ENCODE measurements at regions not wholly inside any gene's neighbourhood (a gene's known extent, or its start where the extent isn't known, plus 50 kb on each side); places are given as distances from the start of the nearest gene placed in this dataset.
A peak's percentile ranks its signal among the peaks of the same experiment; 100 is the strongest.

- Histone ChIP-seq H3K36me3 (ENCODE audit: control insufficient read depth, insufficient read depth, low read length, severe bottlenecking) (no peaks in the 10 kb centered on the region), H3K9me3 (ENCODE audit: control insufficient read depth, low read length) (no peaks in the 10 kb centered on the region), H3K4me3 (ENCODE audit: low read length) (peak overlapping the region; percentile 60), H3K27me3 (replicated peaks; ENCODE audit: control insufficient read depth, insufficient read depth, low read length) (no peaks in the 10 kb centered on the region), H3K9ac (ENCODE audit: low read length) (peak overlapping the region; percentile 73), H3K4me1 (ENCODE audit: control insufficient read depth, insufficient read depth, low read length) (peaks cover 9% of the 10 kb centered on the region)
- peak; percentile 86 for DNase-seq (ENCODE audit: low read depth)
Measured at GRCh38 chr1:80217377-80217986, 1211.0 kb upstream of the ADGRL4 start.

- H3K4me1 ChIP-seq (ENCODE audit: control insufficient read depth, insufficient read depth, low read length) = peaks cover 9% of the 10 kb centered on the region
- H3K9me3 ChIP-seq (ENCODE audit: control insufficient read depth, low read length) = no peaks in the 10 kb centered on the region
- no peak overlapping the region for H3K4me3 ChIP-seq (ENCODE audit: low read length)
- no peaks in the 10 kb centered on the region for H3K36me3 ChIP-seq (ENCODE audit: control insufficient read depth, insufficient read depth, low read length, severe bottlenecking)
- H3K27me3 ChIP-seq (replicated peaks; ENCODE audit: control insufficient read depth, insufficient read depth, low read length) = no peaks in the 10 kb centered on the region
- DNase-seq (ENCODE audit: low read depth) = no peak
- H3K9ac ChIP-seq (ENCODE audit: low read length) = no peak overlapping the region
Measured at GRCh38 chr1:80214888-80215540, 1208.5 kb upstream of the ADGRL4 start.

GRCh38 chr1:80212948-80213347 lies 1206.4 kb upstream of the ADGRL4 start:
- H3K9me3 ChIP-seq (ENCODE audit: control insufficient read depth, low read length) = no peaks in the 10 kb centered on the region
- no peak for DNase-seq (ENCODE audit: low read depth)
- no peak overlapping the region for H3K4me3 ChIP-seq (ENCODE audit: low read length)
- no peaks in the 10 kb centered on the region for H3K27me3 ChIP-seq (replicated peaks; ENCODE audit: control insufficient read depth, insufficient read depth, low read length)
- H3K36me3 ChIP-seq (ENCODE audit: control insufficient read depth, insufficient read depth, low read length, severe bottlenecking) = no peaks in the 10 kb centered on the region
- no peak overlapping the region for H3K9ac ChIP-seq (ENCODE audit: low read length)
- peaks cover 5% of the 10 kb centered on the region for H3K4me1 ChIP-seq (ENCODE audit: control insufficient read depth, insufficient read depth, low read length)

- no peaks in the 10 kb centered on the region for H3K4me1 ChIP-seq (ENCODE audit: control insufficient read depth, insufficient read depth, low read length)
- H3K9me3 ChIP-seq (ENCODE audit: control insufficient read depth, low read length) = no peaks in the 10 kb centered on the region
- no peaks in the 10 kb centered on the region for H3K36me3 ChIP-seq (ENCODE audit: control insufficient read depth, insufficient read depth, low read length, severe bottlenecking)
- H3K9ac ChIP-seq (ENCODE audit: low read length) = no peak overlapping the region
- no peak overlapping the region for H3K4me3 ChIP-seq (ENCODE audit: low read length)
- DNase-seq (ENCODE audit: low read depth) = peak; percentile 63
- no peaks in the 10 kb centered on the region for H3K27me3 ChIP-seq (replicated peaks; ENCODE audit: control insufficient read depth, insufficient read depth, low read length)
Measured at GRCh38 chr1:80211691-80212380, 1205.3 kb upstream of the ADGRL4 start.

- no peaks in the 10 kb centered on the region for H3K27me3 ChIP-seq (replicated peaks; ENCODE audit: control insufficient read depth, insufficient read depth, low read length)
- no peaks in the 10 kb centered on the region for H3K36me3 ChIP-seq (ENCODE audit: control insufficient read depth, insufficient read depth, low read length, severe bottlenecking)
- no peak for DNase-seq (ENCODE audit: low read depth)
- no peak overlapping the region for H3K9ac ChIP-seq (ENCODE audit: low read length)
- no peaks in the 10 kb centered on the region for H3K9me3 ChIP-seq (ENCODE audit: control insufficient read depth, low read length)
- no peak overlapping the region for H3K4me3 ChIP-seq (ENCODE audit: low read length)
- no peaks in the 10 kb centered on the region for H3K4me1 ChIP-seq (ENCODE audit: control insufficient read depth, insufficient read depth, low read length)
Measured at GRCh38 chr1:80202118-80202517, 1195.6 kb upstream of the ADGRL4 start.

- no peak overlapping the region for H3K9ac ChIP-seq (ENCODE audit: low read length)
- H3K27me3 ChIP-seq (replicated peaks; ENCODE audit: control insufficient read depth, insufficient read depth, low read length) = no peaks in the 10 kb centered on the region
- DNase-seq (ENCODE audit: low read depth) = no peak
- no peaks in the 10 kb centered on the region for H3K4me1 ChIP-seq (ENCODE audit: control insufficient read depth, insufficient read depth, low read length)
- H3K36me3 ChIP-seq (ENCODE audit: control insufficient read depth, insufficient read depth, low read length, severe bottlenecking) = no peaks in the 10 kb centered on the region
- no peaks in the 10 kb centered on the region for H3K9me3 ChIP-seq (ENCODE audit: control insufficient read depth, low read length)
- H3K4me3 ChIP-seq (ENCODE audit: low read length) = no peak overlapping the region
Measured at GRCh38 chr1:80194221-80194620, 1187.7 kb upstream of the ADGRL4 start.

GRCh38 chr1:80181418-80181817 lies 1174.9 kb upstream of the ADGRL4 start:
- Histone ChIP-seq H3K4me3 (ENCODE audit: low read length) (no peak overlapping the region), H3K9me3 (ENCODE audit: control insufficient read depth, low read length) (peaks cover 6% of the 10 kb centered on the region), H3K27me3 (replicated peaks; ENCODE audit: control insufficient read depth, insufficient read depth, low read length) (no peaks in the 10 kb centered on the region), H3K36me3 (ENCODE audit: control insufficient read depth, insufficient read depth, low read length, severe bottlenecking) (no peaks in the 10 kb centered on the region), H3K9ac (ENCODE audit: low read length) (no peak overlapping the region), H3K4me1 (ENCODE audit: control insufficient read depth, insufficient read depth, low read length) (no peaks in the 10 kb centered on the region)
- DNase-seq (ENCODE audit: low read depth) = no peak

GRCh38 chr1:80171631-80172030 lies 1165.1 kb upstream of the ADGRL4 start:
- no peak for DNase-seq (ENCODE audit: low read depth)
- Histone ChIP-seq H3K27me3 (replicated peaks; ENCODE audit: control insufficient read depth, insufficient read depth, low read length) (no peaks in the 10 kb centered on the region), H3K4me3 (ENCODE audit: low read length) (no peak overlapping the region), H3K4me1 (ENCODE audit: control insufficient read depth, insufficient read depth, low read length) (no peaks in the 10 kb centered on the region), H3K36me3 (ENCODE audit: control insufficient read depth, insufficient read depth, low read length, severe bottlenecking) (no peaks in the 10 kb centered on the region), H3K9ac (ENCODE audit: low read length) (no peak overlapping the region), H3K9me3 (ENCODE audit: control insufficient read depth, low read length) (no peaks in the 10 kb centered on the region)

- no peak overlapping the region for H3K4me3 ChIP-seq (ENCODE audit: low read length)
- H3K9me3 ChIP-seq (ENCODE audit: control insufficient read depth, low read length) = no peaks in the 10 kb centered on the region
- no peaks in the 10 kb centered on the region for H3K27me3 ChIP-seq (replicated peaks; ENCODE audit: control insufficient read depth, insufficient read depth, low read length)
- no peak overlapping the region for H3K9ac ChIP-seq (ENCODE audit: low read length)
- no peaks in the 10 kb centered on the region for H3K36me3 ChIP-seq (ENCODE audit: control insufficient read depth, insufficient read depth, low read length, severe bottlenecking)
- no peaks in the 10 kb centered on the region for H3K4me1 ChIP-seq (ENCODE audit: control insufficient read depth, insufficient read depth, low read length)
- DNase-seq (ENCODE audit: low read depth) = peak; percentile 57
Measured at GRCh38 chr1:80170811-80171485, 1164.4 kb upstream of the ADGRL4 start.

GRCh38 chr1:80164150-80164549 lies 1157.6 kb upstream of the ADGRL4 start:
- Histone ChIP-seq H3K36me3 (ENCODE audit: control insufficient read depth, insufficient read depth, low read length, severe bottlenecking) (no peaks in the 10 kb centered on the region), H3K9ac (ENCODE audit: low read length) (no peak overlapping the region), H3K4me1 (ENCODE audit: control insufficient read depth, insufficient read depth, low read length) (no peaks in the 10 kb centered on the region), H3K9me3 (ENCODE audit: control insufficient read depth, low read length) (no peaks in the 10 kb centered on the region), H3K27me3 (replicated peaks; ENCODE audit: control insufficient read depth, insufficient read depth, low read length) (no peaks in the 10 kb centered on the region), H3K4me3 (ENCODE audit: low read length) (no peak overlapping the region)
- DNase-seq (ENCODE audit: low read depth) = no peak

GRCh38 chr1:80163686-80164085 lies 1157.2 kb upstream of the ADGRL4 start:
- Histone ChIP-seq H3K36me3 (ENCODE audit: control insufficient read depth, insufficient read depth, low read length, severe bottlenecking) (no peaks in the 10 kb centered on the region), H3K9ac (ENCODE audit: low read length) (no peak overlapping the region), H3K9me3 (ENCODE audit: control insufficient read depth, low read length) (no peaks in the 10 kb centered on the region), H3K4me3 (ENCODE audit: low read length) (no peak overlapping the region), H3K27me3 (replicated peaks; ENCODE audit: control insufficient read depth, insufficient read depth, low read length) (no peaks in the 10 kb centered on the region), H3K4me1 (ENCODE audit: control insufficient read depth, insufficient read depth, low read length) (no peaks in the 10 kb centered on the region)
- no peak for DNase-seq (ENCODE audit: low read depth)

Measured in adipocyte (in vitro differentiated cells).